Astrocyte (in vitro differentiated cells and primary cell): ENCODE measurements at regions not wholly inside any gene's neighbourhood (a gene's known extent, or its start where the extent isn't known, plus 50 kb on each side); places are given as distances from the start of the nearest gene placed in this dataset.

Experiments
- DNase-seq: peaks from one replicate; pipeline ENCODE4 v3.0.0-alpha.2; 2010; ENCODE audit warnings: low read depth
- FAIRE-seq: peaks from 2 replicates; lab custom pipeline; 2011; peaks lifted over from hg19 to GRCh38; lab: Jason Lieb, UNC
- H2AFZ ChIP-seq: 2 replicates; pipeline ENCODE4 v1.6.0; 2012; ENCODE audit warnings: low read depth, low read length, inconsistent platforms
- H3K27ac ChIP-seq: 2 replicates; pipeline ENCODE4 v1.5.1; 2011; ENCODE audit warnings: low read depth, low read length, inconsistent platforms
- H3K27me3 ChIP-seq: 2 replicates; pipeline ENCODE4 v1.6.0; 2011; ENCODE audit warnings: low read length, inconsistent platforms; ENCODE audit not compliant: insufficient read depth
- H3K36me3 ChIP-seq: 2 replicates; pipeline ENCODE4 v1.5.1; 2011; ENCODE audit warnings: low read length, inconsistent platforms; ENCODE audit not compliant: insufficient read depth
- H3K4me1 ChIP-seq: 2 replicates; pipeline ENCODE4 v1.5.1; 2011; ENCODE audit warnings: low read length, inconsistent platforms; ENCODE audit not compliant: insufficient read depth
- H3K4me2 ChIP-seq: 2 replicates; pipeline ENCODE4 v1.6.0; 2012; ENCODE audit warnings: low read length, inconsistent platforms
- H3K4me3 ChIP-seq: 2 replicates; pipeline ENCODE4 v1.5.1; 2011; ENCODE audit warnings: low read depth, mild to moderate bottlenecking, low read length, inconsistent platforms; ENCODE audit not compliant: insufficient read depth
- H3K79me2 ChIP-seq: 2 replicates; pipeline ENCODE4 v1.6.0; 2012; ENCODE audit warnings: mild to moderate bottlenecking, low read length, inconsistent platforms; ENCODE audit not compliant: insufficient read depth
- H3K9ac ChIP-seq: 2 replicates; pipeline ENCODE4 v1.6.0; 2012; ENCODE audit warnings: mild to moderate bottlenecking, low read length, inconsistent platforms
- H3K9me3 ChIP-seq: 2 replicates; pipeline ENCODE4 v1.5.1; 2012; ENCODE audit warnings: low read depth, mild to moderate bottlenecking, low read length, inconsistent platforms; ENCODE audit not compliant: insufficient read depth
- H4K20me1 ChIP-seq: 2 replicates; pipeline ENCODE4 v1.6.0; 2012; ENCODE audit warnings: low read length, inconsistent platforms; ENCODE audit not compliant: insufficient read depth
- H3K27ac Mint-ChIP-seq: one replicate; pipeline ENCODE4 v1.8.0; 2021; ENCODE audit warnings: mild to moderate bottlenecking, mixed read lengths; ENCODE audit not compliant: unreplicated experiment
- H3K27me3 Mint-ChIP-seq: one replicate; pipeline ENCODE4 v1.8.0; 2021; ENCODE audit warnings: low read depth, mixed read lengths; ENCODE audit not compliant: unreplicated experiment
- H3K36me3 Mint-ChIP-seq: one replicate; pipeline ENCODE4 v1.8.0; 2021; ENCODE audit warnings: low read depth, mixed read lengths; ENCODE audit not compliant: unreplicated experiment
- H3K4me1 Mint-ChIP-seq: one replicate; pipeline ENCODE4 v1.8.0; 2021; ENCODE audit warnings: low read depth, mixed read lengths; ENCODE audit not compliant: unreplicated experiment
- H3K4me3 Mint-ChIP-seq: one replicate; pipeline ENCODE4 v1.8.0; 2021; ENCODE audit warnings: mild to moderate bottlenecking, moderate library complexity, mixed read lengths; ENCODE audit not compliant: unreplicated experiment
- H3K9me3 Mint-ChIP-seq: one replicate; pipeline ENCODE4 v1.8.0; 2021; ENCODE audit warnings: mild to moderate bottlenecking, mixed read lengths; ENCODE audit not compliant: unreplicated experiment
- CTCF ChIP-seq: IDR thresholded peaks from 2 replicates; pipeline ENCODE4 v1.5.1; 2011; ENCODE audit warnings: low read depth, mild to moderate bottlenecking, inconsistent platforms, low read length, moderate library complexity; ENCODE audit not compliant: insufficient read depth
- EZH2 ChIP-seq: IDR thresholded peaks from 2 replicates; pipeline ENCODE4 v1.6.1; 2012; ENCODE audit warnings: mild to moderate bottlenecking, low read length, inconsistent platforms; ENCODE audit not compliant: insufficient read depth

- Histone ChIP-seq H3K4me2 (no peak overlapping the region), H2AFZ (no peak overlapping the region), H3K27ac (no peak overlapping the region), H3K9me3 (no peaks in the 10 kb centered on the region), H3K79me2 (no peaks in the 10 kb centered on the region), H3K27me3 (peaks cover 4% of the 10 kb centered on the region), H3K4me1 (no peaks in the 10 kb centered on the region), H3K4me3 (no peak overlapping the region), H4K20me1 (no peaks in the 10 kb centered on the region), H3K9ac (no peak overlapping the region), H3K36me3 (no peaks in the 10 kb centered on the region)
- DNase-seq (no peak), FAIRE-seq (no peak)
- Mint-ChIP-seq H3K27ac (no peak overlapping the region), H3K9me3 (no peaks in the 10 kb centered on the region), H3K27me3 (peaks cover 19% of the 10 kb centered on the region), H3K36me3 (no peaks in the 10 kb centered on the region), H3K4me1 (peaks cover 6% of the 10 kb centered on the region), H3K4me3 (no peak overlapping the region)
- TF ChIP-seq EZH2 (no peak), CTCF (no peak)
Observed at GRCh38 chr10:113496111-113497109, 56.4 kb upstream of the HABP2 start.

- FAIRE-seq (no peak), DNase-seq (no peak)
- Mint-ChIP-seq H3K4me1 (peaks cover 6% of the 10 kb centered on the region), H3K4me3 (no peak overlapping the region), H3K27me3 (peaks cover 12% of the 10 kb centered on the region), H3K27ac (no peak overlapping the region), H3K9me3 (no peaks in the 10 kb centered on the region), H3K36me3 (no peaks in the 10 kb centered on the region)
- Histone ChIP-seq H3K4me3 (no peak overlapping the region), H3K4me1 (no peaks in the 10 kb centered on the region), H3K27me3 (peaks cover 2% of the 10 kb centered on the region), H3K36me3 (no peaks in the 10 kb centered on the region), H4K20me1 (no peaks in the 10 kb centered on the region), H3K9ac (no peak overlapping the region), H3K79me2 (no peaks in the 10 kb centered on the region), H3K4me2 (no peak overlapping the region), H3K9me3 (no peaks in the 10 kb centered on the region), H2AFZ (no peak overlapping the region), H3K27ac (no peak overlapping the region)
- TF ChIP-seq EZH2 (no peak), CTCF (no peak)
Observed at GRCh38 chr10:113497198-113497597, 55.7 kb upstream of the HABP2 start.

- no peak overlapping the region for H3K4me3 Mint-ChIP-seq
Observed at GRCh38 chr10:113498997-113499396, 53.9 kb upstream of the HABP2 start.

More at GRCh38 chr10:113498997-113499396, 53.9 kb upstream of the HABP2 start:
- Histone ChIP-seq H3K9me3 (no peaks in the 10 kb centered on the region), H3K36me3 (no peaks in the 10 kb centered on the region), H3K9ac (no peak overlapping the region), H3K4me3 (no peak overlapping the region), H3K27ac (no peak overlapping the region), H3K4me1 (no peaks in the 10 kb centered on the region), H2AFZ (no peak overlapping the region), H4K20me1 (no peaks in the 10 kb centered on the region), H3K4me2 (no peak overlapping the region), H3K79me2 (no peaks in the 10 kb centered on the region), H3K27me3 (peaks cover 6% of the 10 kb centered on the region)
- FAIRE-seq (no peak), DNase-seq (no peak)
- no peak for TF ChIP-seq CTCF
- no peak for TF ChIP-seq EZH2
- H3K36me3 Mint-ChIP-seq, result no peaks in the 10 kb centered on the region
- no peak overlapping the region for H3K27ac Mint-ChIP-seq
- H3K27me3 Mint-ChIP-seq, result peaks cover 12% of the 10 kb centered on the region
- no peaks in the 10 kb centered on the region for H3K9me3 Mint-ChIP-seq
- H3K4me1 Mint-ChIP-seq, result peaks cover 3% of the 10 kb centered on the region
